NCI-H2196 (cell line): ENCODE measurements at regions not wholly inside any gene's neighbourhood (a gene's known extent, or its start where the extent isn't known, plus 50 kb on each side); places are given as distances from the start of the nearest gene placed in this dataset.
A peak's percentile ranks its signal among the peaks of the same experiment; 100 is the strongest.
"Not testable (repeated sequence)": the region's sequence is repeated elsewhere in the genome, so short reads cannot be mapped to it uniquely, and the experiment has no call there.

Experiments
- DNase-seq: peaks from one replicate; lab custom pipeline; 2025; ENCODE audit not compliant: unreplicated experiment; lab: John Stamatoyannopoulos, UW

DNA sequence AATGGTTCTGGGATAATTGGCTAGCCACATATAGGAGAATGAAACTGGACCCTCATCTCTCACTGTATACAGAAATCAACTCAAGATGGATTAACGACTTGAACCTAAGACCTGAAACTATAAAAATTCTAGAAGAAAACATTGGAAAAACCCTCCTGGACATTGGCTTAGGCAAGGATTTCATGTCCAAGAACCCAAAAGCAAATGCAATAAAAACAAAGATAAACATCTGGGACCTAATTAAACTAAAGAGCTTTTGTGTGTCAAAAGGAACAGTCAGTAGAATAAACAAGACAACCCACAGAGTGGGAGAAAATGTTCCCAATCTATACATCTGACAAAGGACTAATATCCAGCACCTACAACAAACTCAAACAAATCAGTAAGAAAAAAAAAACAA is 524.3 kb upstream of the CADM1 start:
- DNase-seq: not testable (repeated sequence)

DNA sequence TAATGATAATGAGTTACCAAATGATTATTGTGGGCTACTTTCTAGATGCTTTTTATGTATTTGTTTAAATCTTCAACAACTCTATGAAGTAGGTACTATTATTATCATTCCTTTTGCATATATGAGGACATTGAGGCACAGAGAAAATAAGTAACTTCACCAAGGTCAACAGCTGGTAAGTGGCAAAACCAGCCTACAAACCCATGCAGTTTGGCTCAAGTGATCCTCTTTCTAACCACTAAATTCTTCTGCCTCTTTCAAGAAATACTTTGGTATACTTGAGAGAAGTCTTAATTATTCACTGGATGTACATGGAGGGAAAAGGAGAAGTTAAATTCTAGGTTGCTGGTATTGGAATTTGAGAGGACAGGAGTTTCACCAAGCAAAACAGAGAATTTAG is 495.2 kb upstream of the CADM1 start:
- DNase-seq: no peak

DNA sequence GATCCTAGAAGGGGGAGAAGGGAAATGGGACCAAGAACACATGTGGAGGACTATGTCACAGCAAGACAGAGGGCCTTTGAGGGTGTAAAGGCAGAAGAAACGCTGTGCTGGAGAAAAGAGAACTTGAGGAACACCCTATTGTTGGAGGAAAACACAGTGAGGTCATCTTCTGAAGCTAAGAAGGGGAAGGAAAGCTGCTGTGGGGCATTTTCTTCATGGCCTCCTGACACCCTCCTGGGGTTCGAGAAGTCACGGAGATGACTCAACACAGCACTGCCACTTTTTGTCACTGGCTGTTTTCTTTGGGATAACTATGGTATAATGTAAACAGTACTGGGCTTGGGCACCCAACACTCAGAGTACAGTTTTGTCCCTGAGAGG is 492.6 kb upstream of the CADM1 start:
- no peak for DNase-seq

DNA sequence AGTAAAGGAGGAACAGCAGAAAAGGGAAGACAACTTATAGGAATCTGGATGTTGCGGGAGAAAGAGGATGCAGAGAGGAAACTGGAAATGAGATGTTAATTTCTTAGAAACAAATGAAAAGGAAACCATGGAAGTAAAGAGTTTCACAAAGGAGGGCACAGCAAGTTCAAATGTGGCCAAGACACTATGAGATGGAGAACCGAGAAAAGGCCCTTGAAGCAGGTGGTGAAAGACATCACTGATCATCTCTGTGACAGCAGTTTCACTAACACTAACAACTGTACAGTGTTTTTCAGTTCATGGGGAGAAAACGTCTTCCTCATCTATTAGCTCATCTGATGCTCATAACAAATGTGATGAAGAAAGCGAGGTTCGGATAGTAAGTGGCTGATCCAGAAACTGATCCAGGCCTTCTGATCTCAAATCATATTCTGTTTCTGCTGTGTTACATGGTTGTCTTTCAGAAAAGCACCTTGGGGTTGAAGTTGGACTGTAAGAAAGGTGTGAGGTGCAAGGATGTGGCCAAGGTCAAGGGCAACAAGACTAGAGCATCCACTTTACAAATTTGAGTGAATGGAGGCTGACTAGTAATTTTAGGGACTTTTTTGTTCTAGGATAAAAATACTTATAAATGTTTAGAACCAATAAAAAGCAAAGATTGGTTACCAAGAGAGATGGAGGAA is 492.1 kb upstream of the CADM1 start:
- DNase-seq: no peak

DNA sequence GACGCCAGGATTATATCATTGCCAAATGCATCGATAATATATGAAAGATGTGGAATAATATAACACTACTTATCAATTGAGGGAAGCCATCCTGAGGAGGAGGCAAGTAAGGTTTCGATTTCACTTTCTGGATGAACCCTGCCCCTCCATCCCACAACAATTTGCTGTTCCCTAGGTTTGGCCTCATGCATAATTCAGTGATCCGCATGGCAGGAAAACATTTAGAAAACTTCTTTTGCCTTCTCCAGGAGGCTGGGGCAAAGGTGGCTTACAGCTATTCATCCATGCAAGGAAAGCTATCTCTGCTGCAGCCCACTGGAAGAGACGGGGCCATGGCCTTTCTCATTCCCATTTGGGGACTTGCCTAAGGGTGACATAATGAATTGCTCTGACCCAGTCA is 489.4 kb upstream of the CADM1 start:
- DNase-seq: no peak

DNA sequence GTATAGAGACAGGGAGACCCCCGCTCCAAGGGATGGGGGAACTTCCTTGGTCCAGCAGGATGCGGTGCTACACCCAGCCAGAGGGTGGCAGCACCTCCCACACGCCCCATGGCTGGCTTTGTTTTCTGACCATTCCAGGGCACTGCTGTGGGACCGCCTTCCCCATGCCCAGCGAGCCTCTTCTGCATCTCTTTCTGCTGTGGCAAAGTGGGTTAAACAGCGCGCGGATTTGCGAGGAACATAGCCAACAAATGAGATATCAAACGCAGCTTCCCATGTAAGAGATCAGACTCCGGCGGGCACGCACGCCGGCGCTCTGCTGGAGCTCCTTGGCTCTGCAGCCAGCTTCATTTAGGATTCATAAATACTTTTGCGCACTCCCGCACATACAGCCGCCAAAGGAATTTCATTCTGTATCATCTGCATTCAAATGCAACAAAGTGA is 485.8 kb upstream of the CADM1 start:
- peak; percentile 5 for DNase-seq

DNA sequence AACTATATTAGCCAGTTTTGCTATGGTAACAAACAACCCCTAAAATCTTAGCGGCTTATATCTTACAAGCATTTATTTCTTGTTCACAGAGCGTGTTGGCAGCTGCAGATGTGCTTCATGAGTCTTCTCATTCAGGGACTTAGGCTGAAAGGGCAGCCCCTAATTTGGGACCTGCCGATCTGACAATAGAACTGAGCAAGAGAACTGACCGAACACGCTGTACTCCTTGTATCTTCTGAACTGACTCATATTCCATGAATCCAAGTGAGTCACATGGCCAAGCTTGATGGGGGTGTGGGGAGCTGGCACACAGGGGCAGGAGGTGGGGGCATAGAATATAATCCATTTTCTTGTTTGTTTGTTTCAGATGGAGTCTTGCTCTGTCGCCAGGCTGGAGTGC is 481.7 kb upstream of the CADM1 start:
- no peak for DNase-seq

DNA sequence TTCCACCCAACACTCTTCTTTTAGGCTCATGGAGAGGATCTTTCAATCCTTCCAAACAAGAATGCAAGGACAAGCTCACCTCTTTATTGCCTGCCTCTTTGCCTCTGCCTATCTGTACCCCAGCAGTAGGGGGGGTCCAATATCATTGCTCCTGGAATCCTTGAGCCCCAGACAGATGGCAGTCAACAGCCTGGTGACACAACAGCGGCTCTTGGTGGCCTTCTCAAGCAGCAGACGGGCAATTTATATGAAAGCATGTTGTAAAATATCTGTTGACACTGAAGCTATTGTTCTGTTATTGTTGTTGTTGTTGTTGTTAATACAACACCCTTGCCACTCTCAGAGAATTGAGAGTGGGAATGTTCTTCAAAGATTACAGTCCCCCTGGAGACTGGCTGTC is 480.0 kb upstream of the CADM1 start:
- DNase-seq: no peak

DNA sequence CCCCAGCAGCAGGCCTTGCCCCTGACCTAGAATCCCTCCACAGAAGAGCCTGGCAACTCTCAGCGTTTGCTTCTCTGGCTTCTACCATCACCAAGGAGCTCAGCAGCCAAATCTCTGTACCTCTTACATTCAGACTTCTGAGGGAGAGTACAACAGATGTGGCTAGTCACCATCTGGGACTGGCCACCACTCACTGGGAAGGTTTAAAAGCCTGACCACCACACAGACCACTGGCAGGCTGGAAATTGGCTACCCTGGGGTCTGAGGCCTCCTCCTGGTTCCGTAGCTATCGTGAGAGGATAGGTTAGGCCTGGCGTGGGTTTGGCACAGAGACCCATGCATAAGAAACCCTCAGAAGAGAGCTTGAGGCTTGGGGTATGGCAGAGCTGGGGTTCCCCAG is 478.5 kb upstream of the CADM1 start:
- DNase-seq: no peak

DNA sequence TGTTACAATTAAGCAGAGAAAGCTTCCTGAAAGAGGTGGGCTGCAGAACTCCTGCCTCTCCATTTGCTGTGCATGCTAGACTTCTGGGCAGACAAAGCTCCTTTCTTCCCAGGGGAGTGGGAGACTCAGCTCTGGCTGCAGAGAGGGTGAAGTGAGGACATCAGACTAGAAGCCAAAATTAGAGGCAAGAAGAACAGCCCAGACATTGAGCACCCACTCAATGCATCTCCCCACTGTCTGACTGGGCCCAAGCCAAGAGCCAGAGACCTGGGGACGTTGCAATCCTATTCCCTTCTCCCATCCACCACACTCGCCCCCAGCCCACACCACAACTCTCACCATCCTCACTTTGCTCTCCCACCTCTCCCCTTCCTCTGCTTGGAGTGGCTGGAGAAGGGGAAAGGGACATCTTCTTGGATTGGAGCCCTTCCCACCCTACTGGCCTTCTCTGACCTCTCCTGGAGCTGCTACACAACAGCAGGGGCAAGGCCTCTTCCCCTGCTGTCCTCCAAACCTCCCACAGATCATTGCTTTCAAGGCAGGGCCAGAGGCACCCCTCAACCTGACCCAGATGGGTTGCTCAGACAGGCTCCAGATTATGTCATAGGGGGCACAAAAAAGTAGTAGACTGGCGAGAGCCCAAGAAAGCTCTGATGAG is 477.7 kb upstream of the CADM1 start:
- no peak for DNase-seq

DNA sequence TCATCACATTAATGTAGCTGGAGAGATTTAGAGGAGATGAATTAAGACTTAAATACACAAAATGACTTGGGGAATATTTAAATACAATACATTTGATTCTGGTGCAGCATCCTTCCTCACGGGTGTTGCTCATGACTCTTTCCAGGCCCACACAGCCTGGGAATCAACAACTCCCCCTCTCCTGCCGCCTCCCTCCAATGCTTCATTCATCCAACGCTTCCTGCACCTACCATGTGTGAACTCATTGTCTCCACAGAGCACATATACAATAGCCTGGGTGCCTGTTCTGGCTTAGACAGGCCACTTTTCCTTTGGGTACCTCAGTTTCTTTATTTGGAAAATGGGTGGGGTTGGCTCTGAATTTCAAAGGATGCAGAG is 476.9 kb upstream of the CADM1 start:
- DNase-seq: no peak

DNA sequence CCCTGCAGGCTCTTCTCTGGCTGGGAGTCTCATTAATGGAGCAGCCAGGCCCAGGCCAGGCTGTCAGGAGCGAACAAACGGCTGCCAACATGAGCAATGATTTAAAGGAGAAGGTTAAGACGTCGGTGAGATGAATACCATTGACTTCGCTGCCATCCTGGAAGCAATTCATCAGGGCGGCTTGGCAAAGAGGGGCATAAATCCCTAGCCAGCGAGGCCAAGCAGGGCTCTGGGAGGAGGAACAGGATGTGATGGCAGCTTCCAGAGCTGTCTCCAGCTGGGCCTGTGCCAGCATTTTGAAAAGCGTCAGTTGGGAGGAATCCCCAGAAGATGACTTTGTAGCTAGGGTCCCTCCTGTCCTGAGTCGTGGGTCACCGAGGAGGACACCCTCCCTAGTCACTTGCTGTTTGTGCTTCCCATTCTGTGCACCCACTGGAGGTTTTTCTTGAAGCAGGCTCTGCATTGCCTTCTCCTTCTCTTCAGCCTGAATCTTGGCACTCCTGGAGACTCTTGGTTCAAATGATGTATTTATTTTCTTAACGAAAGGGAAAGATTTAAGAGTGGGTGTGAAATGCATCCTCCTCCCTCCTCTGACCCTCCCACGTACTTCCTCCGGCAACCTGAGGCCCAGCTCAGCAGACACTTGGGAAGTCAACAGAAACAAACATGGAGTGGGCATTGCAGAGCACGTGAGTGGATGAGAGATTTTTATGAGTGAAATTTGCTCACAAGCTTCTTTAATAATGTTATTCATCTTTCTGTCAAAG is 476.3 kb upstream of the CADM1 start:
- no peak for DNase-seq

DNA sequence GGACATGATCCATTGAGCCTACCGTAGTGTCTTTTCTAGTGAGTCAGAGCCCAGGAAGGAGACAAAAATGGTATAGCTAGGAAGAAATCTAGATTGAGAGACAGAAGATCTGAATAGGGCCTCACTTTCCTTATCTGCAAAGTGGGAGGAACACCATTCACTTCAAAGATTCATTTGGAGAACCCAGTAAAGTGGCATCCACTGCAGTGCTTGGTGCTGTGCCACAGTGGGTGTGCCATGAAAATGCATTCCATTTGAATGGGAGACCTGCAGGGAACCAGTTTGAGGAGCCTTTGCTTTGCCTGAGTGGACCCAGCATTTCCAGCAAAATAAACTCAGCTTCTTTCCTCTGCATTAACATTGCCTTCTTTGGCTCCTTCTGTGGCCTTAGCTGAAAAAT is 470.5 kb upstream of the CADM1 start:
- no peak for DNase-seq

DNA sequence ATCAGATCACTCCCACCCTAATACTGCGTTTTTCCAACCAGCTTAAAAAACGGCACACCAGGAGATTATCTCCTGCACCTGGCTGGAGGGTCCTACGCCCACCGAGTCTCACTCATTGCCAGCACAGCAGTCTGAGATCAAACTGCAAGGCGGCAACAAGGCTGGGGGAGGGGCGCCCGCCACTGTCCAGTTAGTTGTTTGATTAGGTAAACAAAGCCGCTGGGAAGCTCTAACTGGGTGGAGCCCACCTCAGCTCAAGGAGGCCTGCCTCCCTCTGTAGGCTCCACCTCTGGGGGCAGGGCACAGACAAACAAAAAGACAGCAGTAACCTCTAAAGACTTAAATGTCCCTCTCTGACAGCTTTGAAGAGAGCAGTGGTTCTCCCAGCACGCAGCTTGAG is 463.0 kb upstream of the CADM1 start:
- not testable (repeated sequence) for DNase-seq

DNA sequence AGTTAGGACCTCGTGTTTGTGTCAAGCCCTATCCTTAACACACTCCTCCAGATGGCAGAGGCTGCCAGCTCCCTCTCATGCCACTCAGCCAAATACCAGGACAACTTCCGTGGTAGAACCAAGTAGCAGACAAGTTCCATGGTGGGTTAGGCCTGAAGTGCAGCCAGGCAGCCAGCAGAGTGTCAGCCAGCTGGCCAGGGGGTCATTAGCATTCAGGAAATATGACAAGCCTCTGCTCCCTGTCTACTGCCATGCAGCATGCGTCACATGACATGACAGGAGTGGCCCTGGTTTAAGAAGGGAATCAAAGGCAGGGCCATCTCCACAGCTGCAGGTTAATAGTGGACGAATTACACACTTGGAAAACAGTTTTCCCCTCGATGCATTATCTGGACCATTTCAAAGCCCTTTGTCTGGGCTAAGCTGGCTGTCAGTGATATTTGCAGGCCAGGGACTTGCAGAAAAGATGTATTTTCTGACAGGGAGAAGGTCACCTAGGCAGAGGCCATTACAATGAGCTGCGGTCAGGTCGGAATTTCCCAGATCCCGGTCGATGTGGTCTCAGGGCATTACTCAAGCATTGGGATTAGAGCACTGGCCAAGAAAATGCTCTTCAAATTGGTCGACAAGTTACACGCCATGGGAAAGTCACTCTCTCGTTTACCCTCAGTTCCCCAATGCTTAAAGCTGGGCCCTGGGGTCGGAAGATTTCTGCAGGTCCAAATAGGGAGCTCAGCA is 461.7 kb upstream of the CADM1 start:
- no peak for DNase-seq

DNA sequence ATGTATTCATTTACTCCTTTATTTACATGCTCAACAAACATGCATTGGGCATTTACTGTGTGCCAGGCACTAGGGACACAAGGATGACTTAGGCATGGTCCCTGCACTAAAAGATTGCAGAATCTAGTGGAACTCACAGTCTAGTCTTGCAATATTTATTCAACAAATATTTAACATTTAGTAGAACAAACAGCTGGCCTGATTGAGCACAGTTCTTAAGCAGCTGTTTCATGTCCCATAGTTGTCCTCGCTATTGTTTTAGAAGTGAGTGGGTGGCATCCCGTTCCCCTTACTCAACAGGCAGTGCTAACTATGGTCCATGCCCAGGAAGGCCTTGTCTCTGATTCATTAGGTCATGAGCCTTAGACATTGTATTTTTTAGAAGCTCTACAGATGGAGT is 459.9 kb upstream of the CADM1 start:
- no peak for DNase-seq

DNA sequence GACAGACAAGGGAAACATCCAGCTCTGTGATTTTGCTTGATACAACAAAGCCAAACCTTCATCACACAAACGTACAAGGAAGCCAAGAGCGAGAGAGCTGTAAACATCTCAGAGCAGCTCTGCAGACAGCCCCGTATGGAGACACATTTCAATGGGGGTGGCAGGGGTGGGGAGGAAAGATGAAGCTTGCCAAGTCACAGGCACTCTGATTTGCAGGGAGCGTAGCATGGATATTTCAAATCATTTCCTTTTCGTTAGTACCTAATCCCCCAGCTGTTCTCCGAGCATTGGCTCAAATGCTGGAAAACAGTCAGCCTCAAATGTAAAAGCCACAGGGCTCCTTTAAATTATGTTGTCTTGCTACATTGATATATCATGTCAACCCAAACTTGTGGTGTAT is 458.9 kb upstream of the CADM1 start:
- no peak for DNase-seq

DNA sequence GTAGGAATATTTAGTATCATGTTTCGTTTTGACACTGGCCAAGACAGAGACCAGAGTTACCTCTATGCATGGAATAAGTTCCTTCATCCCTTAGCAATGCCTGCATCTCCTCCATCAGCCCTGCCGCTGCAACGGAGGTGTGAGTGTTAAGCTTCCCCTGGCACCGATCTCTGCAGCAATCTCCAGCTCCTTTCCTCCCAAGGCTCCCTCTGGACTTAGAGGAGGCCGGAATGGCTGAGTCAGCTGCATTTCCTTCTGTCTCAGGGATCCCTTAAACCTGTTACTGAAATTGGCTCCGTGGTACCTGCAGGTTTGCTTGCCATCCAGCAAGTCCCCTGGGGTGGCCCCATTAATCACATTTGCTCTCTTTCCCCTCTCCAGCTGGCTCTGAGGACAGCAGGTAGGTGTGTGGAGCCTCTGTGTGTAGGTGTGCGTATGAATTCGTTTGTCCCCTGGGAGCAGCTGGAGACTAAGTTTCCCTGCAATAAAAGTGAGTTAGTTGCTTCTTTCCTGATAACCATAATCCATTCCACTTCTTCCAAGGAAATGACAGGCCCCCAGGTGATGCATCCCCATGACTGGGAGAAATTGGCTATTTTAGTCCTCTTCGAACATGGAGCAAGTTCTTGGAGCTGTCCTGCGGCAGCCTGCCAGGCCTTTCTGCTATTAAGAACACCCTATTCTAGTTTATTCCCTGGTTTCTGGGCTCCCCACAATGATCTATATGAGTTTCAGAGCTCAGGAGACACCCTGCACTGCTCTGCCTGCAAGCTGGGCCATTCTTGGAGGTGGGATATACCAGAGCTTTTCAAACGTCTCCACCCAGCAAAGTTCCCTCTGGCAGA is 457.2 kb upstream of the CADM1 start:
- DNase-seq: no peak

DNA sequence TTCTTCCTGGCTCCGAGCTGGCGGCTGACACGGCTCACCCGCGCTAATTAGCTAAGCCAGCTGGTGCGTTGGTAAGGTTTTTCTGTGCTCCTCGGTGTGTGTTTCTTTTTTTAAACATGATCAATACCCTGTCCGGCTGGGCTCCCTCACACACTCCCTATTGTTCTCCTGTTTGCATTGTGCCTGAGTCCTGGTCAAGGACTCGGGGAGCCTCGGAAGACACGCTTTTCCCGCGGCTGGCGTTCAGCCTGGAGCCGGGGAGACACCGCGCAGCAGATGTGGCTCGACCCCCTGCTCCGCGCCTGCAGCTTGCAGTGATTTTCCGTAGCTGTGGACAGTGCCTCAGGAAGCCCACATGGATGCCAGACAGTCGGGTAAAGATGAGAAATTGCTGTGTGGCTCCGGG is 454.9 kb upstream of the CADM1 start:
- no peak for DNase-seq

DNA sequence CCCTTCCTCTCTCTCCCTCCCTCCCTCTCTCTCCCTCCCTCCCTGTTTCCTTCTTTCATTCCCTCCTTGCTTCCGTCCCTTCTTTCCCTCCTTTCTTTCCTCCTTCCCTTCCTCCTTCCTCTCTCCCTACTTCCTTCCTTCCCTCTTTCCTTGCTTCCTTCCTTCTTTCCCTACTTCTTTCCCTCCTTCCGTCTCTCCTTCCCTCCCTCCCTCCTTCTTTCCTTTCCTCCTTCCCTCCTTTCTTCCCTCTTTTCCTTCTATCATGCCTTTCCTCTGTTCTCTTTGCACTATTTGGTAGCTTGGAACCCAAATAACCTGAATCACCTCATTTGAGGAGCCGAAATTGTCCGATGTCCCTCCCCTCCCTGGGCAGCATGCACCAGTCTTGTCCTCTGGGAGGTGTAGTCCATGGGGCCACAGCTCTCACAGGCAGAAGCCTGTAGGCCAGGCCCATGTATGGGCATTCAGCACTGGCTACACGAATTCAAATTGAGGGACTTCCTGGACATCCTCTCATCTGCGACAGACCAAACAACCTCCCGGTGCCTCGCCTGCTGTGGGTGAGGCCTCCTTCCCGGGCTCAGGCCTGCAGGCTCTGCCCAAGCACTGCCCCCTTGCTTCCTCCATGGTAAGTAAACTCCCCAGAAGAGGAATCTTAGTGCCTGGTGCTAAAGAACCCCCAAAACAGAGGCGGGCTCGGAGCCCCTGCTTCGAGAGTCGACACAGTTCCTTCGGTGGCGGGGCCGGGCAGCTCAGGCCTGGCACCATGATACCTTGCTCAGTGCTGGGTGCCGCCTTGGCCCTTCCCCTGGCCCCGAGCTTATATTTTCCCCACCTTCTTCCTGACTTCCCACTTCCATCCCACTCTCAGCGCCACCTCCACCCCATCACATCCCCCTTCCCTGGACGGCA is 454.1 kb upstream of the CADM1 start:
- no peak for DNase-seq
